Rectal smooth muscle tissue (tissue), 1 donor: ENCODE measurements at regions not wholly inside any gene's neighbourhood (a gene's known extent, or its start where the extent isn't known, plus 50 kb on each side); places are given as distances from the start of the nearest gene placed in this dataset.

ENCODE experiments used
- H3K27ac ChIP-seq: one replicate; pipeline ENCODE4 v1.7.0; 2013; ENCODE audit warnings: low read depth, low read length, inconsistent platforms
- H3K27me3 ChIP-seq: one replicate; pipeline ENCODE4 v1.7.0; 2013; ENCODE audit warnings: low read length; ENCODE audit not compliant: control insufficient read depth, insufficient read depth
- H3K36me3 ChIP-seq: one replicate; pipeline ENCODE4 v1.7.0; 2013; ENCODE audit warnings: low read length; ENCODE audit not compliant: control insufficient read depth, insufficient read depth
- H3K4me1 ChIP-seq: one replicate; pipeline ENCODE4 v1.7.0; 2013; ENCODE audit warnings: low read length; ENCODE audit not compliant: control insufficient read depth, insufficient read depth
- H3K4me3 ChIP-seq: one replicate; pipeline ENCODE4 v1.7.0; 2013; ENCODE audit warnings: low read length
- H3K9ac ChIP-seq: one replicate; pipeline ENCODE4 v1.7.0; 2013; ENCODE audit warnings: low read length

DNA sequence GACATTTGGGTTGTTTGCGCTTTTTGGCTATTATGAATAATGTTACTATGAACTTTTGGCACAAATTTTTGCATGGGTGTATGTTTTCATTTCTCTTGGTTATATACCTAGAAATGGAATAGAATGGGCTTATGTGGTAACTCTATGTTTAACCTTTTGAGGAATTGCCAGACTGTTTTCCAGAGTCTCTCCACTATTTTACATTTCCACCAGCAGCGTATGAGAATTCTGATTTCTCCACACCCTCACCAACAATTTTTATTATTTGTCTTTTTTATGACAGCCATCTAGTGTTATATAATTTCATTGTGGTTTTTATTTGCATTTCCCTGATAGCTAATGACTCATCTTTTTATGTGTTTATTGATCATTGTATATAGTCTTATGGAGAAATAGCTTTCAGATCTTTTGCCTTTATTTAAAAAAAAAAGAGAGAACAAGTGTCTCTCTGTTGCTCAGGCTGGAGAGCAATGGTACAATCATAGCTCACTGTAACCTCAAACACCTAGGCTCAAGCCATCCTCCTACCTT lies 247.2 kb downstream of the OPA1 start:
- no peaks in the 10 kb centered on the region for H3K27me3 ChIP-seq
- no peak overlapping the region for H3K9ac ChIP-seq
- H3K27ac ChIP-seq = no peak overlapping the region
- H3K4me1 ChIP-seq = no peaks in the 10 kb centered on the region
- H3K36me3 ChIP-seq = no peaks in the 10 kb centered on the region
- H3K4me3 ChIP-seq = no peak overlapping the region

DNA sequence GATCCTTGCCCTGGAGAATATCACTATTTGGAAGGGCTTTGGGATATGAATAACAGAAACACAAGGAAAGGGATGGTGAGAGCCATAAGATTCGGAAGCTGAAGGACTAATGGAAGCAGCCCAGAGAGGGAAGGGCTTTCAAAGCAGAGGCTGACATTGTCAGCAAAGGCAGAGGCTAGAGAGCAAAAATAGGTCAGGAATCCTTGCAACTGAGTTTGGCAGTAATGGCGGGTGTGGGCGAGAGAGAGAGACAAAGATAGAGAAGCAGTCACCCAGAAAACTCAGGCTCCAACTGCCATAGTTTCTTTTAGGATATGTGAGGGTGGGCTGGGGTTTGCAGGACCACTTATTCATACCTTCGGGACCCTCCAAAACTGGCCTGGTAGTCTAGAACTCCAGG lies 248.6 kb downstream of the OPA1 start:
- no peak overlapping the region for H3K9ac ChIP-seq
- no peak overlapping the region for H3K4me3 ChIP-seq
- no peaks in the 10 kb centered on the region for H3K4me1 ChIP-seq
- no peak overlapping the region for H3K27ac ChIP-seq
- H3K27me3 ChIP-seq = no peaks in the 10 kb centered on the region
- H3K36me3 ChIP-seq = no peaks in the 10 kb centered on the region

GRCh38 chr3:193842029-193842798 lies 249.2 kb downstream of the OPA1 start:
- H3K36me3 ChIP-seq = no peaks in the 10 kb centered on the region
- no peak overlapping the region for H3K9ac ChIP-seq
- H3K4me3 ChIP-seq = no peak overlapping the region
- H3K27ac ChIP-seq = no peak overlapping the region
- H3K27me3 ChIP-seq = no peaks in the 10 kb centered on the region
- H3K4me1 ChIP-seq = no peaks in the 10 kb centered on the region

DNA sequence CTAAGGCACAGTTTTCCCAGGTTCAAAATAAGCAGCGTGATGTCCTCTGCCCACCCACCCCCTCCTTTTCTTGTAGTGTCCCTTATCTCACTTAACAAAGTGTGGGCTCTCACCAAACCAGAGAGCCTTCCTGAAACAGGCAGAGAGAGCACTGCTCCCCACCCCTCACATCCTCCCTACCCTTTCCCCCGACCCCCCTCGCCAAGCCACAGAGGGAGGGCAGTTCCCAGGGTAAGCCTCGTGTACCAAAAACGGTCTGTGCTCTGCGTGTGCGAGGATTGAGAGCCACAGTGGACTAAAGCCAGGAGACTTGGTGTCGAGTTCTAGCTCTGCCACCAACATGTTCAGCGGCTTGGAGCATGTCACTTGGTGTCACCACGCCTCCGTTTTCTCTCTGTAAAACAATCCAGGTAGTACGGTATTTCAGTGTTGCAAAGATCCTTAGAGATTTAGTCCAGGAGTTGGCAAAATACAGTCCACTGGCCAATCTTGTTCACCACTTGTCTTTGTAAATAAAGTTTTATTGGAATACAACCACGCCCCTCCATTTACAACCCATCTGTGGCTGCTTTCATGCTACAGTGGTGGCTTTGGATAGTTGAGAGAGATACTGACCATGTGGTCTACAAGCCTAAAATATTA lies 249.9 kb downstream of the OPA1 start:
- Histone ChIP-seq H3K4me1 (no peaks in the 10 kb centered on the region), H3K4me3 (no peak overlapping the region), H3K27ac (no peak overlapping the region), H3K27me3 (no peaks in the 10 kb centered on the region), H3K36me3 (no peaks in the 10 kb centered on the region), H3K9ac (no peak overlapping the region)

GRCh38 chr3:193843474-193844301 lies 250.7 kb downstream of the OPA1 start:
- H3K36me3 ChIP-seq = no peaks in the 10 kb centered on the region
- no peak overlapping the region for H3K27ac ChIP-seq
- H3K27me3 ChIP-seq = no peaks in the 10 kb centered on the region
- no peak overlapping the region for H3K9ac ChIP-seq
- H3K4me1 ChIP-seq = no peaks in the 10 kb centered on the region
- no peak overlapping the region for H3K4me3 ChIP-seq

DNA sequence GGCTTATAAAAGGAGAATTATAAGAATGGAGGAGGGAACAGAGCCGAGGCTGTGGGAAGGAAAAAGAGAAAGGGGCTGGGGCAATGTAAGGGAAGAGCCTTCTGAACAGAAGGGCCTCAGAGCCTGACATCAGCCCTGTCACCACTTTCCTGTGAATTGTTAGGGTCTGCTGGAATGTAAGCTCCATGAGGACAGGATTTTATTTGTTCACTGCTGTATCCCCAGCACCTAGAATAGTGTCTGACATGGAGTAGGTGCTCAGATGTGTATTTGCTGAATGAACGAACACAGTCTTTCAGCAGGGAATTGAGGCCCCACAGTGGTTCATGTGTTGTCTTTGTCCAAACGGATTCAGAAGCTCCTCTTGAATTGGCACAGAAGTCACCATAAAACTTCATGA lies 251.5 kb downstream of the OPA1 start:
- no peaks in the 10 kb centered on the region for H3K4me1 ChIP-seq
- H3K27me3 ChIP-seq = no peaks in the 10 kb centered on the region
- no peak overlapping the region for H3K27ac ChIP-seq
- no peaks in the 10 kb centered on the region for H3K36me3 ChIP-seq
- H3K9ac ChIP-seq = no peak overlapping the region
- no peak overlapping the region for H3K4me3 ChIP-seq

DNA sequence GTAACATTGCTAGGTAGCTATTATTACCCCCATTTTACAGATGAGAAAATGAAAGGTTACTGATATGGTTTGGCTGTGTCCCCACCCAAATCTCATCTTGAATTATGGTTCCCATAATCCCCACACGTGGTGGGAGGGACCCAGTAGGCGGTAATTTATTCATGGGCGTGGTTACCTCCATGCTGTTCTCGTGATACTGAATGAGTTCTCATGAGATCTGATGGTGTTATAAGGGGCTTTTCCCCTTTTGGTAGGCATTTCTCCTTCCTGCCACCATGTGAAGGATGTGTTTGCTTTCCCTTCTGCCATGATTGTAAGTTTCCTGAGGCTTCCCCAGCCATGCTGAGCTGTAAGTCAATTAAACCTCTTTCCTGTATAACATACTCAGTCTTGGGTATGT lies 252.1 kb downstream of the OPA1 start:
- H3K9ac ChIP-seq = no peak overlapping the region
- H3K36me3 ChIP-seq = no peaks in the 10 kb centered on the region
- H3K4me1 ChIP-seq = no peaks in the 10 kb centered on the region
- no peak overlapping the region for H3K4me3 ChIP-seq
- H3K27ac ChIP-seq = no peak overlapping the region
- no peaks in the 10 kb centered on the region for H3K27me3 ChIP-seq

DNA sequence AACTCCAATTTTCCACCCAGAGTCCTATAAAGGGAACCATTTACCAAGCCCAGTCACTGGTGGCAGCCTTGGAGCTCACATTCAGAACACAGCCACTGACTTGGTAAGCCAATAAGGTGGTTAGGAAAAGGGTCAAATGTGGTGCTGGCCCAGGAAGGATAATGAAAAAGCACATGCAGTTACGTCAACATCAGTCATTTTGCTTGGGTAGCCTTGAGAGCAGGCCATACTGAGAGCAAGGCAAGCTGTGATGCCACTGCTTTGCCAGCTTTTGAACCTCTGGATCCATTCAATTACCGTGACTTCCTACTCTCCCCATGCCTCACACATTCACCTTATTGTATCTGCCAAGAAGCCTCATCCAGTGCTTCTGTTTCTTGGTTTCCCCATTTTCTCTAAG lies 253.6 kb downstream of the OPA1 start:
- Histone ChIP-seq H3K4me1 (peaks cover under 1% of the 10 kb centered on the region), H3K36me3 (no peaks in the 10 kb centered on the region), H3K4me3 (no peak overlapping the region), H3K27me3 (no peaks in the 10 kb centered on the region), H3K9ac (no peak overlapping the region), H3K27ac (no peak overlapping the region)

- Histone ChIP-seq H3K4me1 (peaks cover 3% of the 10 kb centered on the region), H3K9ac (no peak overlapping the region), H3K27me3 (no peaks in the 10 kb centered on the region), H3K27ac (no peak overlapping the region), H3K4me3 (no peak overlapping the region), H3K36me3 (no peaks in the 10 kb centered on the region)
Measured at GRCh38 chr3:193847402-193847801, 254.4 kb downstream of the OPA1 start.

- Histone ChIP-seq H3K36me3 (no peaks in the 10 kb centered on the region), H3K27ac (no peak overlapping the region), H3K9ac (no peak overlapping the region), H3K27me3 (no peaks in the 10 kb centered on the region), H3K4me3 (no peak overlapping the region), H3K4me1 (peaks cover 3% of the 10 kb centered on the region)
Measured at GRCh38 chr3:193848547-193848946, 255.5 kb downstream of the OPA1 start.

GRCh38 chr3:193850084-193850619 lies 257.1 kb downstream of the OPA1 start:
- H3K27ac ChIP-seq = no peak overlapping the region
- no peaks in the 10 kb centered on the region for H3K27me3 ChIP-seq
- no peaks in the 10 kb centered on the region for H3K36me3 ChIP-seq
- no peak overlapping the region for H3K4me3 ChIP-seq
- H3K9ac ChIP-seq = no peak overlapping the region
- H3K4me1 ChIP-seq = peaks cover 3% of the 10 kb centered on the region

DNA sequence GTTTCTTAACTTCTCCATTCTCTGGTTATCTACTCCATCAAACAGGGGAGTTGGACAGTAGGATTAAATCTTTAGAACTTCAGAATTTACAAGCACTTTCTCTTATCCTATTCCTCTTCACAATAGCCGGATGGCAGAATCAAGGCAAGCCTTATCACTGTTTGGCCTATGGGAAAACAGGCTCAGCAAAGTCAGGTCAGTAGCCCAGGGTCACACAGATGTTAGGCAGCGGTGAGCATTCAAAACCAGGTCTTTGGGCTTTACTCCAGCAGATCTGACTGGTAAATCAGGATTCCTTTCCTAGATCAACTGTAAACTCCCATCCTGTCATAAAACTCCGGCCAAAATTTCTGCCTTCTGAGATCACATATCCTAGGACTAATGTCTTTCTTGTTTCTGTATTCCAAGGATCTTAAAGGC lies 258.4 kb downstream of the OPA1 start:
- Histone ChIP-seq H3K27me3 (no peaks in the 10 kb centered on the region), H3K4me1 (peaks cover 3% of the 10 kb centered on the region), H3K4me3 (no peak overlapping the region), H3K9ac (no peak overlapping the region), H3K27ac (no peak overlapping the region), H3K36me3 (no peaks in the 10 kb centered on the region)
